A549 (cell line): ENCODE measurements at regions not wholly inside any gene's neighbourhood (a gene's known extent, or its start where the extent isn't known, plus 50 kb on each side); places are given as distances from the start of the nearest gene placed in this dataset.

Experiments
- CTCF ChIP-seq: fragments of >200 bp; sonication (Bioruptor Twin); formaldehyde crosslinking; IDR thresholded peaks from 3 replicates; pipeline ENCODE4 v1.5.1; 2016
- TF ChIP-seq, protein P1 (sequence below): fragments of 250-450 bp; sonication (Bioruptor Pico); IDR thresholded peaks from 2 replicates; pipeline ENCODE4 v1.5.0; 2020; ENCODE audit warnings: low read depth, mild to moderate bottlenecking, moderate library complexity

- TF ChIP-seq, protein P1, sequence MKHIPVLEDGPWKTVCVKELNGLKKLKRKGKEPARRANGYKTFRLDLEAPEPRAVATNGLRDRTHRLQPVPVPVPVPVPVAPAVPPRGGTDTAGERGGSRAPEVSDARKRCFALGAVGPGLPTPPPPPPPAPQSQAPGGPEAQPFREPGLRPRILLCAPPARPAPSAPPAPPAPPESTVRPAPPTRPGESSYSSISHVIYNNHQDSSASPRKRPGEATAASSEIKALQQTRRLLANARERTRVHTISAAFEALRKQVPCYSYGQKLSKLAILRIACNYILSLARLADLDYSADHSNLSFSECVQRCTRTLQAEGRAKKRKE (CRISPR knock-in tag) = no peak
- TF ChIP-seq CTCF = no peak
Observed at GRCh38 chr2:54053830-54054229, 61.6 kb upstream of the ACYP2 start.
